Psoas muscle (tissue), 7 donors: ENCODE measurements at regions not wholly inside any gene's neighbourhood (a gene's known extent, or its start where the extent isn't known, plus 50 kb on each side); places are given as distances from the start of the nearest gene placed in this dataset.

ENCODE experiments used
- ATAC-seq, 4 donors: fragments of 200-7000 bp; cut with Tn5 transposase; one replicate each; pipeline ENCODE4 v1.9.1; 2020; ENCODE audit warnings: moderate library complexity in 3 of 4, mild to moderate bottlenecking in 2 of 4
- DNase-seq, 2 donors: peaks; one replicate each; pipeline ENCODE4 v3.0.0-alpha.2; 2020
- H3K27ac ChIP-seq: fragments of 200-600 bp; one replicate; pipeline ENCODE4 v1.8.0; 2022
- H3K27me3 ChIP-seq, 3 donors: fragments of 200-600 bp in 1 of 3; one replicate each; pipeline versions ENCODE4 v1.6.1 to v1.8.0; 2013 to 2022; ENCODE audit warnings: low read length in 2 of 3, mild to moderate bottlenecking in 2 of 3, moderate library complexity in 1 of 3; ENCODE audit not compliant: insufficient read depth in 3 of 3
- H3K36me3 ChIP-seq, 2 donors: fragments of 200-600 bp in 1 of 2; one replicate each; pipeline versions ENCODE4 v1.6.1 to v1.8.0; 2013 to 2022; ENCODE audit warnings: low read depth in 1 of 2, mild to moderate bottlenecking in 1 of 2, moderate library complexity in 1 of 2; ENCODE audit not compliant: insufficient read depth in 1 of 2
- H3K4me1 ChIP-seq: fragments of 200-600 bp; one replicate; pipeline ENCODE4 v1.8.0; 2022
- H3K4me3 ChIP-seq: fragments of 200-600 bp; one replicate; pipeline ENCODE4 v1.8.0; 2022; ENCODE audit warnings: mild to moderate bottlenecking
- H3K9me3 ChIP-seq: fragments of 200-600 bp; one replicate; pipeline ENCODE4 v1.8.0; 2022
- CTCF ChIP-seq: fragments of 200-600 bp; IDR thresholded peaks from one replicate; pipeline ENCODE4 v1.8.0; 2022; ENCODE audit warnings: antibody characterized with exemption
- WGBS, 3 donors: extraction: QIAGEN DNeasy Blood & Tissue Kit; methylation state at CpG; one replicate each; pipeline versions ENCODE4 v1.1.6 to v1.1.7; 2013; 5-methylcytosine and 5-hydroxymethylcytosine counted together
- intact Hi-C, 2 donors: fragments of 100-400 bp; cut with DNase I; formaldehyde crosslinking; loops; one replicate each; pipeline versions ENCODE4 v1.11.0 to v1.14.2; 2022
- donor health status: healthy with polysubstance abuse.
- donor health status: DM: no; HTN: no; CAD: no; lungs with moderate emphysema.
- donor health status: Bipolar disorder and iron deficiency.
- donor health status: healthy.
- donor health status: DM: yes; HTN: yes; CAD: no.
- donor health status: DM: no; HTN: no; CAD: no.
- donor health status: DM: yes; HTN: yes; CAD: no.

- no peak for TF ChIP-seq CTCF
- WGBS, 3 donors, result 65 to 73% (median 68%) methylated on average over 3 of the region's 3 CpGs
Observed at GRCh38 chr3:98954791-98955604, 53.5 kb upstream of the DCBLD2 start.

GRCh38 chr3:98954242-98954641 is 52.7 kb upstream of the DCBLD2 start:
- no peak for ATAC-seq
- intact Hi-C loops, result no loop called here
- WGBS, 3 donors, result 12 to 44% (median 41%) methylated on average over 1 of the region's 1 CpG
- Histone ChIP-seq H3K27ac (no peak overlapping the region), H3K4me1 (no peaks in the 10 kb centered on the region), H3K4me3 (no peak overlapping the region), H3K36me3 (no peaks in the 10 kb centered on the region), H3K27me3 (no peaks in the 10 kb centered on the region), H3K9me3 (no peaks in the 10 kb centered on the region)
- DNase-seq, result no peak
- no peak for TF ChIP-seq CTCF

More at GRCh38 chr3:98954791-98955604, 53.5 kb upstream of the DCBLD2 start:
- intact Hi-C loops, result no loop called here
- no peaks in the 10 kb centered on the region for H3K9me3 ChIP-seq
- no peak for ATAC-seq
- H3K27ac ChIP-seq, result no peak overlapping the region
- H3K27me3 ChIP-seq, result no peaks in the 10 kb centered on the region
- H3K4me3 ChIP-seq, result no peak overlapping the region
- no peak for DNase-seq
- no peaks in the 10 kb centered on the region for H3K4me1 ChIP-seq
- no peaks in the 10 kb centered on the region for H3K36me3 ChIP-seq

GRCh38 chr3:98952404-98952803 is 50.9 kb upstream of the DCBLD2 start:
- Histone ChIP-seq H3K27me3 (no peaks in the 10 kb centered on the region), H3K4me1 (no peaks in the 10 kb centered on the region), H3K27ac (no peak overlapping the region), H3K4me3 (no peak overlapping the region), H3K36me3 (no peaks in the 10 kb centered on the region), H3K9me3 (no peaks in the 10 kb centered on the region)
- ATAC-seq (no peak), DNase-seq (no peak)
- intact Hi-C loops, result no loop called here
- no peak for TF ChIP-seq CTCF
- 84 to 100% (median 100%) methylated on average over 1 of the region's 1 CpG for WGBS, 3 donors
